Tibial artery (tissue), 4 donors: ENCODE measurements at regions not wholly inside any gene's neighbourhood (a gene's known extent, or its start where the extent isn't known, plus 50 kb on each side); places are given as distances from the start of the nearest gene placed in this dataset.

Experiments
- DNase-seq, 2 donors: peaks; one replicate each; pipeline ENCODE4 v3.0.0-alpha.2; 2019
- H3K27ac ChIP-seq, 2 donors: fragments of 200-600 bp; sonication (generic) in 1 of 2; 1 replicate in 1 of 2; 2 replicates in 1 of 2; pipeline ENCODE4 v1.5.1; 2018 to 2019; ENCODE audit warnings: mild to moderate bottlenecking in 1 of 2
- H3K27me3 ChIP-seq, 2 donors: fragments of 200-600 bp; sonication (generic) in 1 of 2; one replicate each; pipeline versions ENCODE4 v1.5.1 to v1.6.0; 2016 to 2019
- H3K36me3 ChIP-seq, 3 donors: fragments of 200-600 bp; sonication (generic) in 2 of 3; one replicate each; pipeline ENCODE4 v1.5.1; 2016 to 2019; ENCODE audit warnings: mild to moderate bottlenecking in 2 of 3
- H3K4me1 ChIP-seq, 4 donors: fragments of 200-600 bp; sonication (generic) in 2 of 4; 1 replicate in 3 of 4; 2 replicates in 1 of 4; pipeline ENCODE4 v1.5.1; 2016 to 2019
- H3K4me3 ChIP-seq, 2 donors: fragments of 200-600 bp; sonication (generic) in 1 of 2; 1 replicate in 1 of 2; 2 replicates in 1 of 2; pipeline ENCODE4 v1.5.1; 2018 to 2019; ENCODE audit warnings: mild to moderate bottlenecking in 2 of 2
- H3K9me3 ChIP-seq, 3 donors: fragments of 200-600 bp; sonication (generic) in 1 of 3; one replicate each; pipeline ENCODE4 v1.5.1; 2016 to 2019
- CTCF ChIP-seq, 2 experiments: fragments of 200-600 bp in 1 of 2; fragments of 450-650 bp in 1 of 2; IDR thresholded peaks; one replicate each; pipeline ENCODE4 v1.5.1; 2017 to 2019; ENCODE audit warnings: antibody characterized with exemption in 2 of 2, mild to moderate bottlenecking in 1 of 2, moderate library complexity in 1 of 2
- intact Hi-C: fragments of 100-400 bp; cut with DNase I; formaldehyde crosslinking; loops from one replicate; pipeline ENCODE4 v1.15.0; 2023; ENCODE audit warnings: low total_unique reads

GRCh38 chr9:89988458-89988857 is 383.6 kb downstream of the GADD45G start:
- TF ChIP-seq CTCF (IDR thresholded peaks at IDR 0.05): no peak
- intact Hi-C loops: loop anchor here (10.0 kb wide), 1 partner anchor 106 kb away; no protein-coding TSS in a partner anchor
- H3K27me3 ChIP-seq: no peaks in the 10 kb centered on the region
- H3K4me3 ChIP-seq: no peak overlapping the region
- DNase-seq: no peak
- no peaks in the 10 kb centered on the region for H3K36me3 ChIP-seq
- peaks cover 0 to 11% (median 0%) of the 10 kb centered on the region in 4 donors for H3K4me1 ChIP-seq
- H3K27ac ChIP-seq: no peak overlapping the region
- H3K9me3 ChIP-seq: no peaks in the 10 kb centered on the region

GRCh38 chr9:89991204-89991790 is 386.5 kb downstream of the GADD45G start:
- no peak overlapping the region for H3K4me3 ChIP-seq
- H3K36me3 ChIP-seq: no peaks in the 10 kb centered on the region
- no peaks in the 10 kb centered on the region for H3K27me3 ChIP-seq
- peaks cover 0 to 11% (median 0%) of the 10 kb centered on the region in 4 donors for H3K4me1 ChIP-seq
- DNase-seq: no peak
- no peak for TF ChIP-seq CTCF (IDR thresholded peaks at IDR 0.05)
- H3K9me3 ChIP-seq: no peaks in the 10 kb centered on the region
- no peak overlapping the region for H3K27ac ChIP-seq
- intact Hi-C loops: no loop called here

DNA sequence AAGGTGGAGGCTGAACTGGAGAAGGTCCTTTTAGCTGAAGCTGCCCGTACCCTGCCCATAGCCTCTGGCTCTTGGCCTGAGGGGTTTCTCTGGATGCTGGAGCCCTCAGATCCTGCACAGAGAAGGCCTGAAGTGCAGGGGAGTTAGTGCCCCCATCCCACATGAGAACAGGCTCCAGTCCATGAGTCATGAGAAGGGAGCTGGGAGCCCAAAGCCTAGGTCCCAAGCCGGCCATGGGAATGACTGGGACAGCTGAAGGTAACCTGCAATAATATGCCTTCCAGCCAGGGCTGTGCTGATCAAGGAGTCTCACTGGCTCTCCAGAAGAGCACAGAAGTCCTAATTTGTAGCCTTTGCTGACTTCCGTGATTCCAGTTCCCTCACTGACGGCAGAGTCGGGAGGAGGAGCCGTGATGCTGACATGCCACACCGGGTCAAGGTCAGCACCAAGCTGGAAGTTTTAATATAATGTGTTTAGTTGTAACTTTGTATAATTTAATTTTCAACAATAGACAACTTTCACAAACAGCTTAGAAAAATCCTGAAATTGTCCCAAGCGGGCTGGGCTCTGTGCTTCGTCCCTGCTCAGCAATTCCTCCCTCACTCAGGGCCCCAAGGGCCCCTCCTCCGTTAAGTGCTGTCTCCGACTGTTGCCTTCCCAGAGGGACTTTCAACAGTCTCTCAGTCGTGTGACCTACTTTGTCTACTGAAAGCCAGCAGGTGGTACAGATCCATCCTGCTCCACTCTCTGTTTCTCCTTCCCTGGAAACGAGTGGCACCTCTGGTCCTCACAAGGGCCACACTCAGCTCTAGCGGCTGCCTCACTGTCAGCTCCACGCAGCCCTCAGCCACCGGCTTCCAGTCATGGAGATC is 387.8 kb downstream of the GADD45G start:
- intact Hi-C loops: no loop called here
- Histone ChIP-seq H3K4me1 (peaks cover 0 to 11% (median 0%) of the 10 kb centered on the region in 4 donors), H3K27me3 (no peaks in the 10 kb centered on the region), H3K4me3 (no peak overlapping the region), H3K9me3 (no peaks in the 10 kb centered on the region), H3K36me3 (no peaks in the 10 kb centered on the region), H3K27ac (no peak overlapping the region)
- no peak for TF ChIP-seq CTCF (IDR thresholded peaks at IDR 0.05)
- DNase-seq: no peak

DNA sequence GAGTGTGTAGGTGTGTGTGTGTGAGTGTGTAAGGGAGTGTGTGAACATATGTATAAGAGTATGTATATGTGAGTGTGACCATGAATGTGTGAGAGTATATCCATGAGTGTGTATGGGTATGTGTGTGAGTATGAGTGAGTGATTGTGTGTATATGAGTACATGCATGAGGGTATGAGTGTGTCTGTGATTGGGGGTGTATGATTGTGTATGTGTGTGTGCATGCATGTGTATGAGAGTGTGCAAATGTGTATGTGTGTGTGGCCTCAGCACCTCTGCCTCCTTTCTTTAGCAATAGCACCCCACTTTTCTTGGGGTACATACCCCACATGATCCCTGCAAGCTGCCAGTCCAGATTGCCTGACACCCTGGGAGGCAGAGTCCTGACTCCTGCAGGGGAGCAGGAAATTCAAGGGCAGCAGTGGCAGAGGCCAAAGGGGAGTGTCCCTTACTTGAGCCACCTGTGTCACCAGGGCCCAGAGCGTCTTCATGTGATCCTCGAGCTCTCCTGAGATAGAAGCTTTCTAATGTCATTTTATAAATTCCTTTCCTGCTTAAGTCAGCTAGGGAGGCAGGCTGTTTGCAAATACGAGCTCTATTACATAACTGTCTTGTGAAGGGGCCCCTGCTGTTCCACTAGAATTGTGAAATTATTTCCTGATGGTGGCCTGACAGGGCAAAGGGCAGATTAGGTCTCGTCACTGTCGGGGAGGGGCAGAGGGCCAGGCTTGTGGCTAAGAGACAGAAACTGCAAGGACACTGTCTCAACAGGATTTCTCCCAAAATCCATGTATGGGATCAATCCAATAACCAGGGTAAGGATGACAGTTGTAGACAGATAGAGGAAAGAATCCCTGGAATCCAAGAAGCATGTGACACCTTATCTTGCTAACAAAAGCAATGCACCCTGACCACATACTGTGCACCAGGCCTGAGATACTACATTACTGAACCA is 389.1 kb downstream of the GADD45G start:
- H3K9me3 ChIP-seq: no peaks in the 10 kb centered on the region
- peak in 1 of 2 donors; percentile 63 for DNase-seq
- no peak for TF ChIP-seq CTCF (IDR thresholded peaks at IDR 0.05)
- no peaks in the 10 kb centered on the region for H3K27me3 ChIP-seq
- H3K27ac ChIP-seq: no peak overlapping the region
- no peak overlapping the region for H3K4me3 ChIP-seq
- H3K4me1 ChIP-seq: peaks cover 0 to 10% (median 1%) of the 10 kb centered on the region in 4 donors
- intact Hi-C loops: no loop called here
- no peaks in the 10 kb centered on the region for H3K36me3 ChIP-seq

GRCh38 chr9:89994988-89995613 is 390.3 kb downstream of the GADD45G start:
- Histone ChIP-seq H3K4me1 (peaks cover 0 to 21% (median 10%) of the 10 kb centered on the region in 4 donors), H3K4me3 (no peak overlapping the region), H3K27ac (no peak overlapping the region), H3K36me3 (no peaks in the 10 kb centered on the region), H3K9me3 (no peaks in the 10 kb centered on the region), H3K27me3 (no peaks in the 10 kb centered on the region)
- DNase-seq: no peak
- intact Hi-C loops: no loop called here
- no peak for TF ChIP-seq CTCF (IDR thresholded peaks at IDR 0.05)
